Neural progenitor cell (in vitro differentiated cells): ENCODE measurements at regions not wholly inside any gene's neighbourhood (a gene's known extent, or its start where the extent isn't known, plus 50 kb on each side); places are given as distances from the start of the nearest gene placed in this dataset.

ENCODE experiments used
- CTCF ChIP-seq: fragments of 200-600 bp; sonication (generic); IDR thresholded peaks from 2 replicates; pipeline ENCODE4 v1.5.1; 2017; ENCODE audit warnings: antibody characterized with exemption, mild to moderate bottlenecking
- EZH2 ChIP-seq: fragments of 200-600 bp; sonication (generic); IDR thresholded peaks from 2 replicates; pipeline ENCODE4 v1.6.1; 2017; ENCODE audit warnings: antibody characterized with exemption, mild to moderate bottlenecking, moderate library complexity

- TF ChIP-seq CTCF (no peak), EZH2 (no peak)
Measured at GRCh38 chr4:43360296-43360695, 467.8 kb downstream of the GRXCR1 start.
